Endothelial cell of umbilical vein (primary cell): ENCODE measurements at regions not wholly inside any gene's neighbourhood (a gene's known extent, or its start where the extent isn't known, plus 50 kb on each side); places are given as distances from the start of the nearest gene placed in this dataset.
A peak's percentile ranks its signal among the peaks of the same experiment; 100 is the strongest.

Experiments used
- BruUV-seq: library from RNA; stranded (reverse); fragments of 400-500 nt; replicated peaks from 2 replicates; lab custom pipeline; 2021; lab: Mats Ljungman, UMichigan
- CTCF ChIA-PET: fragments of 300-600, 350-600 bp; sonication (Branson Sonifier 250); formaldehyde crosslinking; loops from one replicate; lab custom pipeline; 2021; ENCODE audit warnings: antibody characterized with exemption, inconsistent platforms; lab: Charles Lee
- POLR2A ChIA-PET: fragments of 300-600, 350-600 bp; sonication (Branson Sonifier 250); formaldehyde crosslinking; loops from one replicate; lab custom pipeline; 2021; ENCODE audit warnings: antibody characterized with exemption, inconsistent platforms; lab: Charles Lee
- DNase-seq: peaks from one replicate; pipeline ENCODE4 v3.0.0-alpha.2; 2011; ENCODE audit warnings: low read depth, low spot score
- FAIRE-seq: peaks from 2 replicates; lab custom pipeline; 2011; peaks lifted over from hg19 to GRCh38; lab: Jason Lieb, UNC
- H2AFZ ChIP-seq: 2 replicates; pipeline ENCODE4 v1.6.0; 2012; ENCODE audit warnings: low read depth, low read length, control low read depth, inconsistent platforms
- H3K27ac ChIP-seq: 2 replicates; pipeline ENCODE4 v1.5.1; 2011; ENCODE audit warnings: low read depth, mild to moderate bottlenecking, control low read depth, low read length, moderate library complexity; ENCODE audit not compliant: insufficient read depth
- H3K27me3 ChIP-seq, 2 experiments: 2 replicates each; pipeline versions ENCODE4 v1.6.0 to v1.6.1; 2011; ENCODE audit warnings: low read length in 2 of 2, mixed read lengths in 1 of 2; ENCODE audit not compliant: control insufficient read depth in 2 of 2, insufficient read depth in 2 of 2
- H3K36me3 ChIP-seq, 2 experiments: 2 replicates in 1 of 2; 3 replicates in 1 of 2; pipeline ENCODE4 v1.5.1; 2011; ENCODE audit warnings: low read length in 2 of 2, mild to moderate bottlenecking in 1 of 2, moderate library complexity in 1 of 2; ENCODE audit not compliant: control insufficient read depth in 2 of 2, insufficient read depth in 2 of 2; ENCODE audit errors: extremely low read depth in 1 of 2
- H3K4me1 ChIP-seq: 3 replicates; pipeline ENCODE4 v1.5.1; 2011; ENCODE audit warnings: mild to moderate bottlenecking, low read length; ENCODE audit not compliant: control insufficient read depth, insufficient read depth; ENCODE audit errors: extremely low read depth
- H3K4me2 ChIP-seq: 2 replicates; pipeline ENCODE4 v1.6.1; 2011; ENCODE audit warnings: low read length, control low read depth, mixed read lengths; ENCODE audit not compliant: insufficient read depth
- H3K4me3 ChIP-seq, 3 experiments: fragments of 200-600 bp in 1 of 3; sonication (generic), shearing (Covaris generic) in 1 of 3; replicated peaks in 1 of 3; 2 replicates each; pipeline ENCODE4 v1.5.1; 2011 to 2016; ENCODE audit warnings: control low read depth in 3 of 3, low read length in 3 of 3, mild to moderate bottlenecking in 2 of 3, inconsistent platforms in 1 of 3, low read depth in 1 of 3, moderate library complexity in 1 of 3; ENCODE audit not compliant: insufficient read depth in 1 of 3
- H3K79me2 ChIP-seq: 2 replicates; pipeline ENCODE4 v1.6.0; 2012; ENCODE audit warnings: low read length, inconsistent platforms; ENCODE audit not compliant: control insufficient read depth, insufficient read depth
- H3K9ac ChIP-seq: replicated peaks from 2 replicates; pipeline ENCODE3; 2011; ENCODE audit warnings: low read length, control low read depth; ENCODE audit not compliant: insufficient read depth; ENCODE audit errors: extremely low read depth
- H3K9me1 ChIP-seq: replicated peaks from 3 replicates; pipeline ENCODE4 v1.6.0; 2011; ENCODE audit warnings: mild to moderate bottlenecking, low read length; ENCODE audit not compliant: control insufficient read depth, insufficient read depth; ENCODE audit errors: extremely low read depth
- H3K9me3 ChIP-seq: replicated peaks from 2 replicates; pipeline ENCODE4 v1.5.1; 2012; ENCODE audit warnings: low read length, inconsistent platforms; ENCODE audit not compliant: control insufficient read depth, insufficient read depth
- H4K20me1 ChIP-seq: replicated peaks from 2 replicates; pipeline ENCODE3; 2011; ENCODE audit warnings: mild to moderate bottlenecking, low read length; ENCODE audit not compliant: control insufficient read depth, insufficient read depth; ENCODE audit errors: extremely low read depth
- EZH2 ChIP-seq: IDR thresholded peaks from 2 replicates; pipeline ENCODE4 v1.6.1; 2012; ENCODE audit warnings: borderline replicate concordance, low read depth, mild to moderate bottlenecking, moderate library complexity, low read length, inconsistent platforms; ENCODE audit not compliant: severe bottlenecking
- FOS ChIP-seq: IDR thresholded peaks from 2 replicates; pipeline ENCODE4 v1.6.1; 2011; ENCODE audit warnings: mild to moderate bottlenecking, low read length, moderate library complexity, borderline replicate concordance; ENCODE audit not compliant: insufficient read depth
- GATA2 ChIP-seq: IDR thresholded peaks from 2 replicates; pipeline ENCODE4 v1.7.0; 2011; ENCODE audit warnings: low read depth, mild to moderate bottlenecking, moderate library complexity, mixed read lengths, low read length; ENCODE audit not compliant: insufficient read length, insufficient read depth
- JUN ChIP-seq: IDR thresholded peaks from 2 replicates; pipeline ENCODE4 v1.6.1; 2011; ENCODE audit warnings: borderline replicate concordance, low read depth; ENCODE audit not compliant: insufficient read length, insufficient read depth
- MYC ChIP-seq: IDR thresholded peaks from one replicate; pipeline ENCODE4 v1.6.1; 2011; ENCODE audit warnings: mild to moderate bottlenecking, low read depth, low read length
- POLR2A ChIP-seq: IDR thresholded peaks from 2 replicates; pipeline ENCODE4 v1.6.1; 2012; ENCODE audit warnings: low read depth, mild to moderate bottlenecking, control low read depth, low read length
- POLR2AphosphoS5 ChIP-seq: IDR thresholded peaks from 2 replicates; pipeline ENCODE4 v1.6.1; 2012; ENCODE audit warnings: low read depth, mild to moderate bottlenecking, control low read depth, low read length, moderate library complexity; ENCODE audit not compliant: insufficient read depth
- dilution Hi-C: fragments of 300-500 bp; cut with MboI; formaldehyde crosslinking; loops from one replicate; pipeline ENCODE4 v1.15.0; 2019; ENCODE audit warnings: low sequenced_read_pairs; ENCODE audit not compliant: extremely low pct_ligation_motif_present
- intact Hi-C: fragments of 100-400 bp; cut with micrococcal nuclease; formaldehyde crosslinking; loops from one replicate; pipeline ENCODE4 v1.10.0; 2022

DNA sequence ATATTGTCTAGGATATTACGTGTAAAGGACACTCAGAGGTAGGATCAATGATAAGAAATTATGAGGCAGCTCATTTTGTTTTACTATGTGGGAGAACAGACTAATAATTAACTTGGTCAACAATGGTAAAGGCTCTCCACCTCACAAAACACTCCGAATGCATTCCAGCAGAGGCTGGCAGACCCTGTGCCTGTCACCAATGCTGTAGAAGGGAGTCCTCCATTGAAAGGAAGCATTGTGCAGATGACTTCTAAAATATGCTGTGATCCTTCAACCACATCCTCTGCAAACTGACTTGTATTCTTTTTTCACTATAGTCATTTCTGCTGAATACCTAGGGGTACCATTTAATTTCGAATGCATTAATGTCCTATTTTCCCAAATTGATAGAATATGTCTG is 119.6 kb upstream of the EEA1 start:
- BruUV-seq: no TSS peak
- H3K9me3 ChIP-seq: no peaks in the 10 kb centered on the region
- no peaks in the 10 kb centered on the region for H3K79me2 ChIP-seq
- intact Hi-C loops: no loop called here
- CTCF ChIA-PET: interaction anchor here (1.3 kb wide), 1 partner anchor 32 kb away, joined by 3 read pairs; no protein-coding TSS in a partner anchor
- FAIRE-seq (no peak), DNase-seq (no peak)
- no peak overlapping the region for H3K4me2 ChIP-seq
- H3K4me3 ChIP-seq: no peak overlapping the region
- TF ChIP-seq GATA2 (no peak), FOS (no peak), POLR2A (no peak), POLR2AphosphoS5 (no peak), JUN (no peak), EZH2 (no peak)
- dilution Hi-C loops: no loop called here
- H3K27me3 ChIP-seq: no peaks in the 10 kb centered on the region
- no peak overlapping the region for H2AFZ ChIP-seq
- H3K36me3 ChIP-seq: no peaks in the 10 kb centered on the region
- no peak overlapping the region for H3K27ac ChIP-seq
- H3K4me1 ChIP-seq: peaks cover 12% of the 10 kb centered on the region
- H3K9me1 ChIP-seq: no peaks in the 10 kb centered on the region
- H3K9ac ChIP-seq: no peak overlapping the region
- POLR2A ChIA-PET: no interaction called here
- H4K20me1 ChIP-seq: no peaks in the 10 kb centered on the region

DNA sequence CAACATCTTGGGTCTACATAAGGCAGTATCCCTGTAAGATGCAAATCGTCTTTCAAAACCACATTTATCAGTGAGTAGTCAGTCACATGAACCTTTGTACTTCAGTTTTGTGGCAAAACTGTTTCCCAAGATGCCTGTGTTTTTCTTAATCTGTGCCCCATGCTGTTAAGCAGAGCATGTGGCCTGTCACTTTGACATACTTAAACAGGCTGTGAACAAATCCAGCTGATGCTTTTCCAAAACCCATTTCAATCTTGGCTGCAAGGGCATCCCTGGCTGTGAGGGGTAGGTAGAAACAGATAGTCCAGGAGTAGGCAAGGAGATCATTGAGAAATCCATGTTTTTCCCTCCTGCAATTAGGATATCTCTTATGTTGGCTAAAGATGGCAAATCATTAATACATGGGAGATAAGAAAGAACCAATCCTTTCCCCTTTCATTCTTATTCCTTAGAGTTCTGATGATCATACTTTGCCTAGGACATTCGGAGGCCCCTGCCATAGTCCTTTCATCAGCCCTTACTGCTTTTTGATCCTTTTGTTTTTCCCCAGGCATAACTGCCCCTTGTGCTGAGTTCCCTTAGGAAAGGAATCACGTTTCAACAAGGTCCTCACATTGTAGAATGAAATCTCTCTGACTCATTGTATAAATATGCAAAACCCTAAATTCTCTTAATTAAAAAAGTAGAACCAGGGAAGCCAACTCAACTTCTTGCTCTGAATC is 121.1 kb upstream of the EEA1 start:
- CTCF ChIA-PET: no interaction called here
- no peak overlapping the region for H3K4me3 ChIP-seq
- peak overlapping the region; percentile 68 for H2AFZ ChIP-seq
- no peak for FAIRE-seq
- H3K4me2 ChIP-seq: no peak overlapping the region
- H3K9me3 ChIP-seq: no peaks in the 10 kb centered on the region
- H4K20me1 ChIP-seq: no peaks in the 10 kb centered on the region
- H3K9me1 ChIP-seq: no peaks in the 10 kb centered on the region
- DNase-seq: peak; percentile 63
- H3K27ac ChIP-seq: peak overlapping the region; percentile 29
- H3K36me3 ChIP-seq: no peaks in the 10 kb centered on the region
- peaks cover 22% of the 10 kb centered on the region for H3K4me1 ChIP-seq
- intact Hi-C loops (no loop called here), dilution Hi-C loops (no loop called here)
- POLR2A ChIA-PET: no interaction called here
- BruUV-seq: no TSS peak
- no peaks in the 10 kb centered on the region for H3K27me3 ChIP-seq
- H3K9ac ChIP-seq: no peak overlapping the region
- no peaks in the 10 kb centered on the region for H3K79me2 ChIP-seq
- TF ChIP-seq FOS (peak; percentile 58), GATA2 (no peak), POLR2AphosphoS5 (no peak), MYC (no peak), EZH2 (no peak), JUN (peak; percentile 25)
